Activated naive CD8-positive, alpha-beta T cell treated with anti-CD3 and anti-CD28 coated beads, Interleukin-2, amount 50 U/mL, for 24 hours (primary cell): ENCODE measurements at regions not wholly inside any gene's neighbourhood (a gene's known extent, or its start where the extent isn't known, plus 50 kb on each side); places are given as distances from the start of the nearest gene placed in this dataset.

ENCODE experiments used
- ATAC-seq: fragments of 150-1000 bp; cut with Tn5 transposase; one replicate; pipeline ENCODE4 v1.10.0; 2021
- DNase-seq: peaks from one replicate; pipeline ENCODE4 v3.0.0; 2021
- H3K27ac Mint-ChIP-seq: one replicate; pipeline ENCODE4 v1.8.0; 2021; ENCODE audit warnings: mild to moderate bottlenecking, mixed read lengths
- H3K27me3 Mint-ChIP-seq: one replicate; pipeline ENCODE4 v1.8.0; 2021; ENCODE audit warnings: mixed read lengths
- H3K36me3 Mint-ChIP-seq: one replicate; pipeline ENCODE4 v1.8.0; 2021; ENCODE audit warnings: low read depth, mixed read lengths
- H3K4me1 Mint-ChIP-seq: one replicate; pipeline ENCODE4 v1.8.0; 2021; ENCODE audit warnings: mixed read lengths
- H3K4me3 Mint-ChIP-seq: one replicate; pipeline ENCODE4 v1.8.0; 2021; ENCODE audit warnings: mild to moderate bottlenecking, moderate library complexity, mixed read lengths
- H3K9me3 Mint-ChIP-seq: one replicate; pipeline ENCODE4 v1.8.0; 2021; ENCODE audit warnings: mixed read lengths

GRCh38 chr22:47376322-47376700, 613.9 kb downstream of the TBC1D22A start:
- Mint-ChIP-seq H3K9me3 (peaks cover 10% of the 10 kb centered on the region), H3K27me3 (no peaks in the 10 kb centered on the region), H3K4me1 (no peaks in the 10 kb centered on the region), H3K4me3 (no peak overlapping the region), H3K36me3 (peaks cover 5% of the 10 kb centered on the region), H3K27ac (no peak overlapping the region)
- DNase-seq, result no peak
- no peak for ATAC-seq

GRCh38 chr22:47375621-47376321, 613.3 kb downstream of the TBC1D22A start:
- Mint-ChIP-seq H3K9me3 (peaks cover 10% of the 10 kb centered on the region), H3K4me1 (no peaks in the 10 kb centered on the region), H3K36me3 (peaks cover 5% of the 10 kb centered on the region), H3K27ac (no peak overlapping the region), H3K27me3 (no peaks in the 10 kb centered on the region), H3K4me3 (no peak overlapping the region)
- DNase-seq, result no peak
- no peak for ATAC-seq

- Mint-ChIP-seq H3K4me3 (no peak overlapping the region), H3K27ac (no peak overlapping the region), H3K27me3 (peaks cover 2% of the 10 kb centered on the region), H3K4me1 (no peaks in the 10 kb centered on the region), H3K36me3 (peaks cover 5% of the 10 kb centered on the region), H3K9me3 (peaks cover 10% of the 10 kb centered on the region)
- DNase-seq, result no peak
- no peak for ATAC-seq
Measured at GRCh38 chr22:47374901-47375575, 612.6 kb downstream of the TBC1D22A start.

- peaks cover 10% of the 10 kb centered on the region for H3K9me3 Mint-ChIP-seq
- DNase-seq (no peak), ATAC-seq (no peak)
- H3K4me1 Mint-ChIP-seq, result no peaks in the 10 kb centered on the region
- H3K27me3 Mint-ChIP-seq, result peaks cover 2% of the 10 kb centered on the region
- H3K27ac Mint-ChIP-seq, result no peak overlapping the region
- no peak overlapping the region for H3K4me3 Mint-ChIP-seq
- H3K36me3 Mint-ChIP-seq, result peaks cover 5% of the 10 kb centered on the region
Measured at GRCh38 chr22:47374273-47374771, 611.9 kb downstream of the TBC1D22A start.

GRCh38 chr22:47373648-47374272, 611.3 kb downstream of the TBC1D22A start:
- no peak overlapping the region for H3K27ac Mint-ChIP-seq
- peaks cover 8% of the 10 kb centered on the region for H3K9me3 Mint-ChIP-seq
- H3K27me3 Mint-ChIP-seq, result peaks cover 3% of the 10 kb centered on the region
- H3K4me3 Mint-ChIP-seq, result no peak overlapping the region
- ATAC-seq (no peak), DNase-seq (no peak)
- no peaks in the 10 kb centered on the region for H3K4me1 Mint-ChIP-seq
- H3K36me3 Mint-ChIP-seq, result peaks cover 4% of the 10 kb centered on the region

- no peaks in the 10 kb centered on the region for H3K4me1 Mint-ChIP-seq
- peaks cover 4% of the 10 kb centered on the region for H3K27me3 Mint-ChIP-seq
- H3K4me3 Mint-ChIP-seq, result no peak overlapping the region
- ATAC-seq, result no peak
- DNase-seq, result no peak
- H3K36me3 Mint-ChIP-seq, result no peaks in the 10 kb centered on the region
- no peak overlapping the region for H3K27ac Mint-ChIP-seq
- H3K9me3 Mint-ChIP-seq, result no peaks in the 10 kb centered on the region
Measured at GRCh38 chr22:47372596-47373385, 610.3 kb downstream of the TBC1D22A start.

GRCh38 chr22:47372111-47372581, 609.7 kb downstream of the TBC1D22A start:
- Mint-ChIP-seq H3K27ac (no peak overlapping the region), H3K4me1 (no peaks in the 10 kb centered on the region), H3K4me3 (no peak overlapping the region), H3K27me3 (peaks cover 4% of the 10 kb centered on the region), H3K9me3 (no peaks in the 10 kb centered on the region), H3K36me3 (no peaks in the 10 kb centered on the region)
- DNase-seq (no peak), ATAC-seq (no peak)

- Mint-ChIP-seq H3K9me3 (no peaks in the 10 kb centered on the region), H3K36me3 (no peaks in the 10 kb centered on the region), H3K27me3 (peaks cover 4% of the 10 kb centered on the region), H3K4me1 (no peaks in the 10 kb centered on the region), H3K27ac (no peak overlapping the region), H3K4me3 (no peak overlapping the region)
- ATAC-seq (no peak), DNase-seq (no peak)
Measured at GRCh38 chr22:47371263-47372090, 609.0 kb downstream of the TBC1D22A start.

- Mint-ChIP-seq H3K4me3 (no peak overlapping the region), H3K27me3 (peaks cover 4% of the 10 kb centered on the region), H3K36me3 (no peaks in the 10 kb centered on the region), H3K27ac (no peak overlapping the region), H3K4me1 (no peaks in the 10 kb centered on the region), H3K9me3 (peaks cover 3% of the 10 kb centered on the region)
- ATAC-seq (no peak), DNase-seq (no peak)
Measured at GRCh38 chr22:47370448-47371262, 608.2 kb downstream of the TBC1D22A start.

- DNase-seq, result no peak
- Mint-ChIP-seq H3K9me3 (peaks cover 3% of the 10 kb centered on the region), H3K27ac (no peak overlapping the region), H3K36me3 (no peaks in the 10 kb centered on the region), H3K27me3 (peaks cover 4% of the 10 kb centered on the region), H3K4me3 (no peak overlapping the region), H3K4me1 (no peaks in the 10 kb centered on the region)
- no peak for ATAC-seq
Measured at GRCh38 chr22:47369431-47370015, 607.1 kb downstream of the TBC1D22A start.

- peaks cover 7% of the 10 kb centered on the region for H3K9me3 Mint-ChIP-seq
- DNase-seq (no peak), ATAC-seq (no peak)
- H3K4me1 Mint-ChIP-seq, result no peaks in the 10 kb centered on the region
- H3K4me3 Mint-ChIP-seq, result no peak overlapping the region
- no peaks in the 10 kb centered on the region for H3K36me3 Mint-ChIP-seq
- H3K27ac Mint-ChIP-seq, result no peak overlapping the region
- peaks cover 4% of the 10 kb centered on the region for H3K27me3 Mint-ChIP-seq
Measured at GRCh38 chr22:47369020-47369419, 606.6 kb downstream of the TBC1D22A start.

GRCh38 chr22:47367993-47368945, 605.8 kb downstream of the TBC1D22A start:
- ATAC-seq (no peak), DNase-seq (no peak)
- H3K27me3 Mint-ChIP-seq, result peaks cover 4% of the 10 kb centered on the region
- no peak overlapping the region for H3K27ac Mint-ChIP-seq
- peaks cover 10% of the 10 kb centered on the region for H3K9me3 Mint-ChIP-seq
- no peaks in the 10 kb centered on the region for H3K36me3 Mint-ChIP-seq
- H3K4me3 Mint-ChIP-seq, result no peak overlapping the region
- H3K4me1 Mint-ChIP-seq, result no peaks in the 10 kb centered on the region
